Right lobe of liver (tissue), 6 donors: ENCODE measurements at regions not wholly inside any gene's neighbourhood (a gene's known extent, or its start where the extent isn't known, plus 50 kb on each side); places are given as distances from the start of the nearest gene placed in this dataset.
A peak's percentile ranks its signal among the peaks of the same experiment; 100 is the strongest.

Experiments
- ATAC-seq, 4 donors: fragments of 200-7000 bp; cut with Tn5 transposase; one replicate each; pipeline ENCODE4 v1.9.1; 2020; ENCODE audit warnings: mild to moderate bottlenecking in 4 of 4, moderate library complexity in 4 of 4
- DNase-seq, 3 donors: peaks; one replicate each; pipeline ENCODE4 v3.0.0-alpha.2; 2020
- H3K27ac ChIP-seq, 3 donors: fragments of 200-600 bp; one replicate each; pipeline ENCODE4 v1.8.0; 2022
- H3K27me3 ChIP-seq, 2 donors: fragments of 200-600 bp; one replicate each; pipeline ENCODE4 v1.8.0; 2022
- H3K36me3 ChIP-seq, 4 donors: fragments of 200-600 bp; sonication (generic) in 1 of 4; one replicate each; pipeline versions ENCODE4 v1.5.1 to v1.8.0; 2017 to 2022; ENCODE audit warnings: control low read depth in 1 of 4
- H3K4me1 ChIP-seq, 4 donors: fragments of 200-600 bp; sonication (generic) in 1 of 4; one replicate each; pipeline versions ENCODE4 v1.5.1 to v1.8.0; 2017 to 2022; ENCODE audit warnings: control low read depth in 1 of 4
- H3K4me3 ChIP-seq, 3 donors: fragments of 200-600 bp; one replicate each; pipeline ENCODE4 v1.8.0; 2022
- H3K9me3 ChIP-seq, 4 donors: fragments of 200-600 bp; sonication (generic) in 1 of 4; one replicate each; pipeline versions ENCODE4 v1.5.1 to v1.8.0; 2017 to 2022; ENCODE audit warnings: control low read depth in 1 of 4
- POLR2A ChIP-seq: fragments of 450-650 bp; IDR thresholded peaks from one replicate; pipeline ENCODE4 v1.6.1; 2017; ENCODE audit warnings: antibody characterized with exemption, mild to moderate bottlenecking
- WGBS: methylation state at CpG from one replicate; pipeline ENCODE4 v1.1.6; 2018; ENCODE audit warnings: low coverage, low lambda C conversion rate; ENCODE audit not compliant: insufficient coverage; ENCODE audit errors: missing lambda C conversion rate; 5-methylcytosine and 5-hydroxymethylcytosine counted together
- intact Hi-C, 2 donors: fragments of 100-400 bp; cut with DNase I; formaldehyde crosslinking; loops; one replicate each; pipeline versions ENCODE4 v1.11.2 to v1.14.1; 2022
- TF ChIP-seq, protein P1 (sequence below), 4 donors: fragments of 200-600 bp in 3 of 4; fragments of 450-650 bp in 1 of 4; IDR thresholded peaks; one replicate each; pipeline versions ENCODE4 v1.5.1 to v1.8.0; 2016 to 2022; ENCODE audit warnings: antibody characterized with exemption in 4 of 4, mild to moderate bottlenecking in 2 of 4
- donor health status: DM: no; HTN: yes; CAD: no.
- donor health status: DM: no; HTN: no; CAD: no.
- donor health status: DM: no; HTN: no; CAD: no.
- donor health status: DM: no; HTN: yes; CAD: no.
- donor health status: DM: no; HTN: yes; CAD: no.

DNA sequence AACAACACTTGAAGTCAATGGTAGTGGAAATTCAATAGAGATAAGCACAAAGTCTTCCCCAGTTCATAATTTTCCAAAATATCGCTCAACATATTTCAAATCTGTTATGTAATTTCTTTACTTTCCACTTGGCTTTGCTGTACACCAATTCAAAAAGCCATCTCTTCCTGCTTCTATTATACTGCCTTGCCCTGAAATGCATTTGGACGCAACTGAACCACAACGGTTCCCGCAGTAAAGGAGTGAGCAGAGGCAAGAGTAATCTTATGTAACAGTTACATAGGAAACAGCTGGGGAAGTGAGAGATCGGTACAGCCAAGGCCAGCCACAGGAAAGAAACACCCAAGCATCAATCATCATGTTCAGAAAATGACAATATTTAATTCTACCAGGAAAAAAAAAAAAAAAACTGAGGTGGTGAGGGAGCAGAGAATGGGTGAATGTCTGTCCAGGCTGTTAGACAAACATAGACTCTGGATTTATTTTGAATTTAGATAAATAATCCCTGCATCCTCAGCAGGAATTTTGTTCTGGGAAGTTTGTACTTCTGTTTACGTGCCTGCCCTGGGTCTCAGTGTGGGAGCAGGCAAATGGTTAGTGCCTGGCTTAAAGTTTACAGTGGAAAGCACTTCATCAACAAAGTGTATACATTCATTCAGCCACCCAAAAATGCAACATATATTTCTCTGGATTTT is 392.2 kb downstream of the ETS1 start:
- intact Hi-C loops = no loop called here
- no peak overlapping the region for H3K27ac ChIP-seq
- WGBS = 32% methylated on average over 6 of the region's 6 CpGs

DNA sequence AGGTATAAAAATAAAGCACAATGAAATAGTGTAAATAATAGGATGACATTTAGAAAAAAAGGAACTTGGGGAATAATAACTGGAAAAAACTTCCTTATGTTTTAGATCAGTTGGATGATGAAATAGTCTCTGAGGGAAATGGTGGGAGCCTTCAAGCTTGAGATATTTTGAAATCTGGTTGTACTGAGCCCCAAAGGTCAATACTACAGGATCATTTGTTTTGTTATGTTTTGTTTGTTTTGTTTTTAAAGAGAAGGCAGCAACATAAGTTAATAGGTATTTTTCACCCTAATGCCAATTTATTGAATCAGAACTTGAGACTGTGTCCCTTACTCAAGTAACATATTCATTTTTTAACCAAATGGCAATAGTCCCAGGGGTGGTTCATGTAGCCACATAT is 393.1 kb downstream of the ETS1 start:
- Histone ChIP-seq H3K36me3 (no peaks in the 10 kb centered on the region), H3K4me3 (no peak overlapping the region), H3K27me3 (no peaks in the 10 kb centered on the region), H3K9me3 (no peaks in the 10 kb centered on the region), H3K27ac (no peak overlapping the region), H3K4me1 (peaks cover 0 to 3% (median 0%) of the 10 kb centered on the region in 4 donors)
- intact Hi-C loops = no loop called here
- no peak for TF ChIP-seq POLR2A
- TF ChIP-seq, protein P1, sequence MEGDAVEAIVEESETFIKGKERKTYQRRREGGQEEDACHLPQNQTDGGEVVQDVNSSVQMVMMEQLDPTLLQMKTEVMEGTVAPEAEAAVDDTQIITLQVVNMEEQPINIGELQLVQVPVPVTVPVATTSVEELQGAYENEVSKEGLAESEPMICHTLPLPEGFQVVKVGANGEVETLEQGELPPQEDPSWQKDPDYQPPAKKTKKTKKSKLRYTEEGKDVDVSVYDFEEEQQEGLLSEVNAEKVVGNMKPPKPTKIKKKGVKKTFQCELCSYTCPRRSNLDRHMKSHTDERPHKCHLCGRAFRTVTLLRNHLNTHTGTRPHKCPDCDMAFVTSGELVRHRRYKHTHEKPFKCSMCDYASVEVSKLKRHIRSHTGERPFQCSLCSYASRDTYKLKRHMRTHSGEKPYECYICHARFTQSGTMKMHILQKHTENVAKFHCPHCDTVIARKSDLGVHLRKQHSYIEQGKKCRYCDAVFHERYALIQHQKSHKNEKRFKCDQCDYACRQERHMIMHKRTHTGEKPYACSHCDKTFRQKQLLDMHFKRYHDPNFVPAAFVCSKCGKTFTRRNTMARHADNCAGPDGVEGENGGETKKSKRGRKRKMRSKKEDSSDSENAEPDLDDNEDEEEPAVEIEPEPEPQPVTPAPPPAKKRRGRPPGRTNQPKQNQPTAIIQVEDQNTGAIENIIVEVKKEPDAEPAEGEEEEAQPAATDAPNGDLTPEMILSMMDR (IDR thresholded peaks at IDR 0.05) = no peak
- DNase-seq (no peak), ATAC-seq (peak in 1 of 4 donors; percentile 54)

More for the DNA sequence above, 392.2 kb downstream of the ETS1 start:
- Histone ChIP-seq H3K9me3 (no peaks in the 10 kb centered on the region), H3K27me3 (no peaks in the 10 kb centered on the region), H3K4me3 (no peak overlapping the region), H3K36me3 (no peaks in the 10 kb centered on the region), H3K4me1 (peaks cover 0 to 3% (median 0%) of the 10 kb centered on the region in 4 donors)
- peak; percentile 79 to 89 (median 81) for ATAC-seq
- DNase-seq = no peak
- no peak for TF ChIP-seq POLR2A
- TF ChIP-seq, protein P1 (IDR thresholded peaks at IDR 0.05) = peak in 1 of 4 donors; percentile 17

DNA sequence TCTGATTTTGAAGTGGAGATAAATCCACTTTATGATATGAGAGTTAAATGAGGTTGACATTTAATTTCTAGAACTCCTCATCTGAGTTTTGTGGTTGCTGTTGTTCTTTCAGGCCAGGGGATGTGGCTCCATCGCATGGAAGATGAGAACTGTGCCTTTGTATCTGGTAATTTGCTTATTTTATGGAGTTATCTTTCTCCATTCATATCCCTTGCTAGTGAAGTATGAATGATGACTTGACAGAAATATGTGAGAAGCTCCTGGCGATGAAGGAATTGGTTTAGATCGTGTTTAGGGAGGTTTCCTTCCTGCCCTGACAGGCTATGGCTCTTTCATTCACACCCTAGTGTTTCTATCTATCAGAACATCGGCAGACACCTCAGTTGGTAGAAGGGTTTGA is 393.7 kb downstream of the ETS1 start:
- Histone ChIP-seq H3K36me3 (no peaks in the 10 kb centered on the region), H3K4me3 (no peak overlapping the region), H3K27ac (no peak overlapping the region), H3K27me3 (no peaks in the 10 kb centered on the region), H3K9me3 (no peaks in the 10 kb centered on the region), H3K4me1 (peaks cover 0 to 3% (median 0%) of the 10 kb centered on the region in 4 donors)
- TF ChIP-seq, protein P1 (IDR thresholded peaks at IDR 0.05) = no peak
- TF ChIP-seq POLR2A = no peak
- no peak for ATAC-seq
- DNase-seq = no peak
- 34% methylated on average over 4 of the region's 4 CpGs for WGBS
- intact Hi-C loops = no loop called here

DNA sequence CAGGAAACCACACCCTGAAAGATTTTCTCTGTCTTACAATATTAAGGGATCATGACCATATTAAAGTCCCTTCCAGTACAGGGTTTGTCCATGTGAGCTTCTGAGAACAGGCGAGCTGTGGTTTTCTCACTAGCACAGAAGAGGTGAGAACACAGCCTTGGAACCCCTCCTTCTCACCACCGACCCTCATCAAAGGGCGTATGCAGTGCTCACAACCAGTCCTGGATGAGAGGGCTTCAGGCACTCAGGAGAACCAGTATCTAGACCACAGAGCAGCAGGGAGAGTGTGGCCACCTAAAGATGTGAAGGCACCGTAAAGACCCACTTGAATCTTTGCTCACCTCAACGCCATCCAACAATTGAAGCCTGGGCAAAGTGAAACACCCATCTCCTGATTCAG is 397.0 kb downstream of the ETS1 start:
- Histone ChIP-seq H3K4me1 (peaks cover 0 to 3% (median 0%) of the 10 kb centered on the region in 4 donors), H3K36me3 (no peaks in the 10 kb centered on the region), H3K27me3 (no peaks in the 10 kb centered on the region), H3K9me3 (no peaks in the 10 kb centered on the region), H3K27ac (no peak overlapping the region), H3K4me3 (no peak overlapping the region)
- no peak for TF ChIP-seq POLR2A
- TF ChIP-seq, protein P1 (IDR thresholded peaks at IDR 0.05) = no peak
- DNase-seq (no peak), ATAC-seq (peak in 2 of 4 donors; percentile 28 to 49)
- intact Hi-C loops = no loop called here
- WGBS = 66% methylated on average over 5 of the region's 5 CpGs
